Endothelial cell of umbilical vein (primary cell): ENCODE measurements at regions not wholly inside any gene's neighbourhood (a gene's known extent, or its start where the extent isn't known, plus 50 kb on each side); places are given as distances from the start of the nearest gene placed in this dataset.

Experiments used
- CTCF ChIP-seq, 2 donors: IDR thresholded peaks; 1 replicate in 1 of 2; 2 replicates in 1 of 2; pipeline ENCODE4 v1.5.1; 2011; ENCODE audit warnings: low read length in 2 of 2, mild to moderate bottlenecking in 2 of 2, moderate library complexity in 2 of 2, control low read depth in 1 of 2, inconsistent platforms in 1 of 2, low read depth in 1 of 2; ENCODE audit not compliant: insufficient read depth in 1 of 2; ENCODE audit errors: extremely low read depth in 1 of 2
- FOS ChIP-seq: IDR thresholded peaks from 2 replicates; pipeline ENCODE4 v1.6.1; 2011; ENCODE audit warnings: mild to moderate bottlenecking, low read length, moderate library complexity, borderline replicate concordance; ENCODE audit not compliant: insufficient read depth
- JUN ChIP-seq: IDR thresholded peaks from 2 replicates; pipeline ENCODE4 v1.6.1; 2011; ENCODE audit warnings: borderline replicate concordance, low read depth; ENCODE audit not compliant: insufficient read length, insufficient read depth
- MAX ChIP-seq: IDR thresholded peaks from 2 replicates; pipeline ENCODE4 v1.6.1; 2011; ENCODE audit not compliant: insufficient read depth, insufficient read length
- MYC ChIP-seq: IDR thresholded peaks from one replicate; pipeline ENCODE4 v1.6.1; 2011; ENCODE audit warnings: mild to moderate bottlenecking, low read depth, low read length
- POLR2A ChIP-seq: IDR thresholded peaks from 2 replicates; pipeline ENCODE4 v1.6.1; 2012; ENCODE audit warnings: low read depth, mild to moderate bottlenecking, control low read depth, low read length
- POLR2AphosphoS5 ChIP-seq: IDR thresholded peaks from 2 replicates; pipeline ENCODE4 v1.6.1; 2012; ENCODE audit warnings: low read depth, mild to moderate bottlenecking, control low read depth, low read length, moderate library complexity; ENCODE audit not compliant: insufficient read depth

- TF ChIP-seq CTCF (IDR thresholded peaks at IDR 0.05; ENCODE audit: extremely low read depth in 1 of 2, insufficient read depth in 1 of 2, low read depth in 1 of 2, low read length in 2 of 2): no peak
- TF ChIP-seq POLR2A: no peak
- TF ChIP-seq MYC: no peak
- no peak for TF ChIP-seq JUN
- no peak for TF ChIP-seq POLR2AphosphoS5
- TF ChIP-seq FOS: no peak
- TF ChIP-seq MAX: no peak
These were observed 58.7 kb upstream of the RNF24 start for GRCh38 chr20:4073852-4074741.
